Brain microvascular endothelial cell (primary cell): ENCODE measurements at regions not wholly inside any gene's neighbourhood (a gene's known extent, or its start where the extent isn't known, plus 50 kb on each side); places are given as distances from the start of the nearest gene placed in this dataset.

Experiments used
- DNase-seq: peaks from one replicate; pipeline ENCODE4 v3.0.0-alpha.2; 2020
- H3K27ac ChIP-seq: fragments of 250-450 bp; sonication (Bioruptor Pico); 2 replicates; pipeline ENCODE4 v1.5.1; 2020; ENCODE audit warnings: mild to moderate bottlenecking, moderate library complexity
- H3K27me3 ChIP-seq: fragments of 250-450 bp; sonication (Bioruptor Pico); replicated peaks from 2 replicates; pipeline ENCODE4 v1.5.1; 2020; ENCODE audit warnings: mild to moderate bottlenecking
- H3K36me3 ChIP-seq: fragments of 250-450 bp; sonication (Bioruptor Pico); replicated peaks from 2 replicates; pipeline ENCODE4 v1.5.1; 2020; ENCODE audit warnings: mild to moderate bottlenecking
- H3K4me3 ChIP-seq: 2 replicates; pipeline ENCODE4 v1.5.1; 2011; ENCODE audit warnings: low read depth, mild to moderate bottlenecking, control low read depth, low read length, moderate library complexity
- in situ Hi-C: cut with HindIII; loops from 2 replicates; pipeline ENCODE4 v1.10.0; 2017; ENCODE audit warnings: low sequenced_read_pairs, low pct_ligation_motif_present
- TF ChIP-seq, protein P1 (sequence below): IDR thresholded peaks from 2 replicates; pipeline ENCODE4 v1.5.1; 2011; ENCODE audit warnings: low read depth, mild to moderate bottlenecking, moderate library complexity, low read length, control low read depth, inconsistent platforms; ENCODE audit errors: missing control alignments

DNA sequence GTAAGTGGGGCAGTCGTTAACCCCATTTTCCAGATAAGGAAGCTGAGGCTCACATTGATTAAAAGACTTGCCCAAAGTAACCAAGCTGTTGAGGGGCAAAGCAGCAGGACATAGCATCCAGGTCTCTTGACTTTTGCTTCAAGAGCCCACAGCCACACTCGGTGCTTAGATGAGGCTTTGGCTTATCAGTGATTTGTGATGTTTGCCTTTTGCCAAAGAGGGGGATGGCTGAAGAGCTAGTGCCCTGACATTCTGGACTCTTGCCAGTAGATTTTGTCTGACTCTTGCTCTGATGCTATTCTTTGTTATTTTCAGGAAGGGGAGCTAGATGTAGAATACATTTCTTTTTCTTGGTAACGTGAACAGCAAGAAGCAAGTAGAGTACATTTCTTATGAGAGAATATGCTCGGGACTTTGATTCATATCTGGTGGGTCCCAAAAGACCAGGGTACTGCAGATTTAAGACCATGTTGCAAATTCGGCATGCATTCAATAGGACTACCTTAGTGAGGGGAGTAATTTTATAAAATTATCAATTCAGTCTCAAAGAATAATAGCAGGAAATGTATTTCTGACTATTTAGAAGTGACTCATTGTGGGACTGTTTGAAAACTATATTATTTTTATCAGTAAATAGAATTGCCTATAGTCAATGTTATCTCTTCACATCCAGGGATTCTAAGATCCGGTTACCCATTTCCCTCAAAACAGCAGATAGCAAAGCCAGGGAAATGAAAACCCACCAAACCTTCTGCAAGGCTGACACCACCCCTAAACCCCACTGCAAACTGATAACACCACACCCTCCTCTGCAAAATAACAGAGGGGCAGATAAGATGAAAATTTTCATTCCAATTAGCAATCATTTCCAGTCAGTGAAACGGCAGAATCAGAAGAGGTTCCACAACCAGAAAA lies 180.0 kb upstream of the BMPER start:
- in situ Hi-C loops: no loop called here
- TF ChIP-seq, protein P1, sequence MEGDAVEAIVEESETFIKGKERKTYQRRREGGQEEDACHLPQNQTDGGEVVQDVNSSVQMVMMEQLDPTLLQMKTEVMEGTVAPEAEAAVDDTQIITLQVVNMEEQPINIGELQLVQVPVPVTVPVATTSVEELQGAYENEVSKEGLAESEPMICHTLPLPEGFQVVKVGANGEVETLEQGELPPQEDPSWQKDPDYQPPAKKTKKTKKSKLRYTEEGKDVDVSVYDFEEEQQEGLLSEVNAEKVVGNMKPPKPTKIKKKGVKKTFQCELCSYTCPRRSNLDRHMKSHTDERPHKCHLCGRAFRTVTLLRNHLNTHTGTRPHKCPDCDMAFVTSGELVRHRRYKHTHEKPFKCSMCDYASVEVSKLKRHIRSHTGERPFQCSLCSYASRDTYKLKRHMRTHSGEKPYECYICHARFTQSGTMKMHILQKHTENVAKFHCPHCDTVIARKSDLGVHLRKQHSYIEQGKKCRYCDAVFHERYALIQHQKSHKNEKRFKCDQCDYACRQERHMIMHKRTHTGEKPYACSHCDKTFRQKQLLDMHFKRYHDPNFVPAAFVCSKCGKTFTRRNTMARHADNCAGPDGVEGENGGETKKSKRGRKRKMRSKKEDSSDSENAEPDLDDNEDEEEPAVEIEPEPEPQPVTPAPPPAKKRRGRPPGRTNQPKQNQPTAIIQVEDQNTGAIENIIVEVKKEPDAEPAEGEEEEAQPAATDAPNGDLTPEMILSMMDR: no peak
- no peak overlapping the region for H3K4me3 ChIP-seq
- no peaks in the 10 kb centered on the region for H3K27me3 ChIP-seq
- H3K27ac ChIP-seq: no peak overlapping the region
- no peaks in the 10 kb centered on the region for H3K36me3 ChIP-seq
- DNase-seq: no peak

DNA sequence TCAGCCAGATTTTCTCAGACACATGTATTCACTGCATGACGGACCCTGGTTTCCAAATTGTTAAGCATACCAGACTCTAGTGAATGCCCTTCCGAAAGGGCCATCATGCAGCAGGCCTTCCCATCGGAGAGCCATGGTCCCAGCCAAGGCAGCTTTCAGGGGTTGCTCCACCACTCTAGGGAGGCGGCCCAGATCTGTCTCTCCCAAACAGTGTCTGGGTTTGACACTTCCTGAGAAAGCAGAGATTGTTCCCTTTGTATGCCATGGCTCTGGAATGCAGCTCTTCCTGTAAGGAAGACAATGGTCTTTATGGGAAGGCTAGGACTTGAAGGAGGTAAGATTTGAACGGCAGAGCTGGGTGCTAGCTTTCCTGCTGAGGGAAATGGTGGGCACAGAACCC lies 178.8 kb upstream of the BMPER start:
- no peak for DNase-seq
- Histone ChIP-seq H3K4me3 (no peak overlapping the region), H3K27ac (no peak overlapping the region), H3K36me3 (no peaks in the 10 kb centered on the region), H3K27me3 (no peaks in the 10 kb centered on the region)
- in situ Hi-C loops: no loop called here
- TF ChIP-seq, protein P1: no peak

DNA sequence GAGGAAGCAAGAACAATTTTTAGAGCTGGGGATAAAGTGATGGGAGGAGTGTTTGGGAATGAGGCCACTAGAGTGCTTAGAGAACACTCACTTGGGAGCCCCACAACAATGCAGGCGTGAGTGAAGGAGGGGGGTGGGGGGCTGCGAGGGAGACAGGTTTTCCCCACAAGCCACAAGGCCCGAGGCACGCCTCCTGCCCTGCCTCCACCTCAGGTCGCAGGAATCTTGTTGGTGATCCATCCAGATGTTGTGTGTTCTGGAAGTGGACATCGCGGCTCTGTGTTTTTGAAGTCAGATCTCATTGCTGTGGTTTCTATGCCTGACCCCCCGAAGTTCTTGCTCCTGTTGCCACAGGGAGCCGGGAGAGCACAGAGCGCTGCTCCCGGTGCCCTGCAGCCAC lies 178.0 kb upstream of the BMPER start:
- no peak for DNase-seq
- TF ChIP-seq, protein P1: no peak
- in situ Hi-C loops: no loop called here
- no peak overlapping the region for H3K4me3 ChIP-seq
- H3K36me3 ChIP-seq: no peaks in the 10 kb centered on the region
- no peaks in the 10 kb centered on the region for H3K27me3 ChIP-seq
- no peak overlapping the region for H3K27ac ChIP-seq

DNA sequence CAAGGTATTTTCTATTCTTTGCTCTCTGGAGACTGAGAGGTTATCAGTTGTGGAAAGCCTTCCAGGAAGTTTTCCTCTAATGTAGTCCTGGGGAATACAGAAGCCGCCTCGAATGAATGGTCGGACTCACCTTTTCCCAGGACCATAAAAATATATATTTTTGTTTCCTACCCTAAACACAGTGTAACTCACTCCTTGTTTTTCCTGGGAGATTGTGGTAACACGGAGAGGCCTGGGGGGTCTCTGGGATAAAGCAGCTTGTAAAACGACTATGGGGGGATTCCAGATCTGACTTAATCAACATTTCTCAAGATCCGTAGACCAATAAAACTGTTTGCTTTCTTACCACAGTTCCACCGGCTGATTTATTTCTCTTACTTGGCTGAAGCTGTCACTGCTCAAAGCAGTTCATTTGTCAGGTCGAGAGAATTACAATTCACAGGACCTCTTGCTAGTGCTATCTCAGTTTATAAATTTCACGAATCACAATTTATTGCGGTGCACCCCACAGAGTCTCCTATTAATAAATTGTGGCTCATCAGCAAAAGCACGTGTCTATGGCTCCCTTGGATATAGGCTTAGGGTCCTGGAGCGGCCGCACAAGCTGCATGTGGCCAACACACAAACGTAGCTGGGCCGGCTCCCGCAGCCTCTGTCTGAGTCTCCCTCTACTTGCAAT lies 176.3 kb upstream of the BMPER start:
- Histone ChIP-seq H3K27ac (no peak overlapping the region), H3K36me3 (no peaks in the 10 kb centered on the region), H3K4me3 (no peak overlapping the region), H3K27me3 (no peaks in the 10 kb centered on the region)
- TF ChIP-seq, protein P1: no peak
- no peak for DNase-seq
- in situ Hi-C loops: no loop called here

DNA sequence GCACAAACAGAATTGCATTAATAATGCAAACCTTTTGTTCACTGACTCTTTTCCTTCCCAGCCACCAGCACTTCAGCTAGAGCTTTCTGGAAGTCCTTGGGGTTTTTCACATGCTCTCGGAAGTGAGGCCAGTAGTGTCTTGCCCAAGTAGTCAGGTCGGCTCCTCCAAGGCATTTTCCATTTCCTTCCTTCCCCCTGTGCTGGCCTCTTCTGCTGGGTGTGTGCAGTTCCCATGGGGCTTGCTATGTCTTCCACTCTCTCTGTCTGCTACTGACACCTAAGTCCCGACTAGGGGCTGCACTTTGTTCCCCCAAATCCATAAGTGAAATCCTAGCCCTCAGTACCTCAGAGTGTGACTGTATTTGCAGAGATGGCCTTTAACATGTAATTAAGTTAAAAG lies 175.6 kb upstream of the BMPER start:
- TF ChIP-seq, protein P1: no peak
- no peak for DNase-seq
- Histone ChIP-seq H3K4me3 (no peak overlapping the region), H3K27ac (no peak overlapping the region), H3K36me3 (no peaks in the 10 kb centered on the region), H3K27me3 (no peaks in the 10 kb centered on the region)
- in situ Hi-C loops: no loop called here
